Ectodermal cell (in vitro differentiated cells): ENCODE measurements at regions not wholly inside any gene's neighbourhood (a gene's known extent, or its start where the extent isn't known, plus 50 kb on each side); places are given as distances from the start of the nearest gene placed in this dataset.
"Not testable (repeated sequence)": the region's sequence is repeated elsewhere in the genome, so short reads cannot be mapped to it uniquely, and the experiment has no call there.

Experiments
- H3K27ac ChIP-seq: 2 replicates; pipeline ENCODE4 v1.7.0; 2013; ENCODE audit warnings: mild to moderate bottlenecking, low read depth, low read length; ENCODE audit not compliant: insufficient read depth, poor library complexity, severe bottlenecking
- H3K27me3 ChIP-seq: 2 replicates; pipeline ENCODE4 v1.7.0; 2013; ENCODE audit warnings: mild to moderate bottlenecking, low read length; ENCODE audit not compliant: insufficient read depth, control insufficient read depth, poor library complexity, severe bottlenecking
- H3K36me3 ChIP-seq: one replicate; pipeline ENCODE4 v1.7.0; 2013; ENCODE audit warnings: low read length; ENCODE audit not compliant: control insufficient read depth, insufficient read depth
- H3K4me1 ChIP-seq: one replicate; pipeline ENCODE4 v1.7.0; 2013; ENCODE audit warnings: low read length; ENCODE audit not compliant: control insufficient read depth, insufficient read depth
- H3K4me3 ChIP-seq: 2 replicates; pipeline ENCODE4 v1.7.0; 2013; ENCODE audit warnings: low read depth, low read length, control low read depth; ENCODE audit not compliant: insufficient read depth
- H3K9me3 ChIP-seq: 2 replicates; pipeline ENCODE4 v1.7.0; 2013; ENCODE audit warnings: mild to moderate bottlenecking, low read length, moderate library complexity; ENCODE audit not compliant: control insufficient read depth
- WGBS, 2 experiments: methylation state at CpG; one replicate each; pipeline ENCODE4 v1.1.7; 2013; ENCODE audit warnings: missing lambda C conversion rate in 2 of 2; 5-methylcytosine and 5-hydroxymethylcytosine counted together

GRCh38 chr17:5902181-5903140, 167.7 kb upstream of the WSCD1 start:
- Histone ChIP-seq H3K36me3 (no peaks in the 10 kb centered on the region), H3K4me1 (peaks cover 11% of the 10 kb centered on the region), H3K9me3 (no peaks in the 10 kb centered on the region), H3K27ac (no peak overlapping the region), H3K4me3 (no peak overlapping the region), H3K27me3 (no peaks in the 10 kb centered on the region)
- WGBS, 2 experiments, result 84 to 88% methylated on average over 19 of the region's 19 CpGs

GRCh38 chr17:5911919-5912318, 158.3 kb upstream of the WSCD1 start:
- Histone ChIP-seq H3K27me3 (no peaks in the 10 kb centered on the region), H3K36me3 (no peaks in the 10 kb centered on the region), H3K4me3 (no peak overlapping the region), H3K4me1 (no peaks in the 10 kb centered on the region), H3K27ac (no peak overlapping the region), H3K9me3 (no peaks in the 10 kb centered on the region)
- 82 to 96% methylated on average over 1 of the region's 1 CpG for WGBS, 2 experiments

DNA sequence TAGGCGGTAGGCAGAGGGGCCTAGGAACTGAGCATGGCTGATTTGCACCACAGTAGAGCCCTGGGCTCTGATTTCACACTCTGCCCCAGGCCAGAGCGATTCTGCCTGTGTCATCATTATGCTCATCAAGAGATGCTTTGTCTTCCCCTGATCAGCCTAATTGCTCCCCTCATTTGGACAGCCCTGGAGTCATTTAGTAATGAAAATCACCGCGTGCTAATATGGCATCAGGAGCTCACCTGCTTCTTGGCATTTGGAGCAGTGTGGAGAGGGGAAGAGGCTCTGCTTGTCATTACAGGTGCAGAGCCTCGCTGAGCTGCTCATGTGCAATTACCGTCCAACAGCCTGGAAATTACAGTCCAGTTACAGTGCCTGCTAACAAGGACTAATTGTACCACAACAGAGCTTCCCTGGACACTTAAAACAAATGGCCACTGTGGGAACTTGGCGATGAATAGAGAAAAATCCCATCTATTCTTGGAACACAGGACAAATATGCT, 157.1 kb upstream of the WSCD1 start:
- Histone ChIP-seq H3K27ac (no peak overlapping the region), H3K4me1 (no peaks in the 10 kb centered on the region), H3K36me3 (no peaks in the 10 kb centered on the region), H3K27me3 (no peaks in the 10 kb centered on the region), H3K9me3 (no peaks in the 10 kb centered on the region), H3K4me3 (no peak overlapping the region)
- WGBS, 2 experiments, result 76 to 80% methylated on average over 7 of the region's 7 CpGs

GRCh38 chr17:5913641-5914040, 156.5 kb upstream of the WSCD1 start:
- Histone ChIP-seq H3K36me3 (no peaks in the 10 kb centered on the region), H3K27me3 (no peaks in the 10 kb centered on the region), H3K27ac (no peak overlapping the region), H3K4me3 (no peak overlapping the region), H3K9me3 (no peaks in the 10 kb centered on the region), H3K4me1 (no peaks in the 10 kb centered on the region)
- 83 to 85% methylated on average over 1 of the region's 1 CpG for WGBS, 2 experiments

DNA sequence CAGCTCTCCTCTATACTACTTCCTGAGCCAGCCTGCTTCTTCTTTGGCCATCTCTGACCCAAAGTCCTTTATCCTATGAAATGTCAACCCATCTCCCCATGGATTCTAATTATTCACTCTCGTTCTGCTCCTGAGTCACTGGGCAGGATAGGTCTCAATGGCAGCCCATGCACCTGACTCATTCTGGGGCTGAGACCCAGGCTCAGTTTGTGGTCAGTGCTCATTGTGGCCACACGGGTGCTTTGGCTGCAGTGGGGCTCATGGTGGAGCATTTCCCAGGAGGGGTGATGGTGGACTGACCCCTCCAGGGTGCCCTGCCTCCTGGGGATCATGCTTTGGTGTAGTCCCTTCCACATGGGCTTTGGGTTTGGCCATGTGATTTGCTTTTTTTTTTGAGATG, 154.8 kb upstream of the WSCD1 start:
- Histone ChIP-seq H3K36me3 (no peaks in the 10 kb centered on the region), H3K9me3 (no peaks in the 10 kb centered on the region), H3K4me3 (no peak overlapping the region), H3K27ac (no peak overlapping the region), H3K4me1 (peaks cover 4% of the 10 kb centered on the region), H3K27me3 (no peaks in the 10 kb centered on the region)
- 83 to 95% methylated on average over 2 of the region's 2 CpGs for WGBS, 2 experiments

DNA sequence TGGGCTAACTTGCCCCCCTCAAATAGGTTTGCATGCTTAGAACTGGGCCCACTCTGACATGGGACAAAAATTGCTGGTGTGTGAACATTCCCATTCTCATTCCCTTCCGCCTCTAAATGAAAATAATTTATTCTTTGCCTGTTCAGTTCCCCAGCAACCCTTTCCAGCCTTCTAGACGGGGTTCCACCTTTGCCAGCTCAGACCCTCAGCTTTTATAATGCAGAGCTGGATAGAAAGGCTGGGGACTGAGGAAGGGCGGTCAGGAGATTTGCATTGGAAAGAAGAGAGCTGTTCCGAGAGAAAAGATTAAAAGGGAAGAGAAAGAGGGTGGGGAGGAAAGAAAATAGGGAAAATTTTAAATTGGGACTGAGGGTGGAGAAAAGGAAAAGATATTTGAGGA, 151.1 kb upstream of the WSCD1 start:
- Histone ChIP-seq H3K4me1 (peaks cover 4% of the 10 kb centered on the region), H3K4me3 (no peak overlapping the region), H3K27ac (no peak overlapping the region), H3K9me3 (no peaks in the 10 kb centered on the region), H3K27me3 (no peaks in the 10 kb centered on the region), H3K36me3 (no peaks in the 10 kb centered on the region)
- WGBS, 2 experiments, result 6 to 8% methylated on average over 4 of the region's 4 CpGs

DNA sequence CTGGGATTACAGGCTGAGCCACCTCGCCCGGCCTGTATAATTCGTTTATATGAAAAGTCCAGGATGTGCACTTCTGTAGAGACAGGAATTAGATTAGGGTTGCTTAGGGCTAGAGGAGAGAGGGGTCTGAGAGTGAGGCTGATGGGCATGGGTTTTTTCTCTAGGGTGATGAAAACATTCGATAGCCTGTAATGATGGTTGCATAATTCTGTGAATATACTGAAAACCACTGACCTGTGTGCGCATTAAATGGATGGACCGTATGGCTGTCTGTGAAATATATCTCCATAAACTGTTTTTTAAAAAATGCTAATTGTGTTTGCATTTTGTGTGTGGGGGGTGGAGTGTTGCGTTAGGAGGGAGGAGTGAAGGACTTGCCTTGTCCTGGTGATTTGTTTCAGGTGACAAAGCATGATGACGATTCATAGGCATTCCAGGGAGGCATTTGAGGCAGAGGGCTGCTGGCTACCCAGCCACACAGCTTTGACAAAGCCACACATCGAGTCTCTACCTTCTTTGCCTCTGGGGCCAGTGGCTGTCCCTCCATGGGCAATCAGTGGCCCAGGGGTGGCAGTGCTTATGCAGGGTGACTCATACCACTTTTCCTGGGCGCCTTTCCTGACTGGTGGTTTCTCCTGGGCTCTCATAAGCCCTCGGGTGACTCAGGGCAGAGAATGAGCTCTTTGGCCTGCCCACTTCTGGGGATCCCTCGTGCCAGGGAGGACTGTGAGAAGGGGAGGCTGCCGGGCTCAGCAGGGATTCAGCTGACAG, 148.5 kb upstream of the WSCD1 start:
- H3K9me3 ChIP-seq, result no peaks in the 10 kb centered on the region
- no peak overlapping the region for H3K27ac ChIP-seq
- H3K36me3 ChIP-seq, result no peaks in the 10 kb centered on the region
- H3K4me3 ChIP-seq, result no peak overlapping the region
- no peaks in the 10 kb centered on the region for H3K27me3 ChIP-seq
- WGBS, 2 experiments, result 72 to 77% methylated on average over 13 of the region's 13 CpGs
- peaks cover 4% of the 10 kb centered on the region for H3K4me1 ChIP-seq

- Histone ChIP-seq H3K27ac (no peak overlapping the region), H3K36me3 (no peaks in the 10 kb centered on the region), H3K4me1 (peaks cover 4% of the 10 kb centered on the region), H3K4me3 (no peak overlapping the region), H3K9me3 (no peaks in the 10 kb centered on the region), H3K27me3 (no peaks in the 10 kb centered on the region)
- WGBS, 2 experiments, result 89% methylated on average over 10 of the region's 10 CpGs
Measured at GRCh38 chr17:5922476-5922875, 147.7 kb upstream of the WSCD1 start.

- no peaks in the 10 kb centered on the region for H3K27me3 ChIP-seq
- H3K27ac ChIP-seq, result no peak overlapping the region
- H3K4me1 ChIP-seq, result no peaks in the 10 kb centered on the region
- no peak overlapping the region for H3K4me3 ChIP-seq
- H3K36me3 ChIP-seq, result no peaks in the 10 kb centered on the region
- 90 to 91% methylated on average over 10 of the region's 10 CpGs for whole genome bisulfite sequencing, 2 experiments
- no peaks in the 10 kb centered on the region for H3K9me3 ChIP-seq
Measured at GRCh38 chr17:5929721-5930120, 140.5 kb upstream of the WSCD1 start.

DNA sequence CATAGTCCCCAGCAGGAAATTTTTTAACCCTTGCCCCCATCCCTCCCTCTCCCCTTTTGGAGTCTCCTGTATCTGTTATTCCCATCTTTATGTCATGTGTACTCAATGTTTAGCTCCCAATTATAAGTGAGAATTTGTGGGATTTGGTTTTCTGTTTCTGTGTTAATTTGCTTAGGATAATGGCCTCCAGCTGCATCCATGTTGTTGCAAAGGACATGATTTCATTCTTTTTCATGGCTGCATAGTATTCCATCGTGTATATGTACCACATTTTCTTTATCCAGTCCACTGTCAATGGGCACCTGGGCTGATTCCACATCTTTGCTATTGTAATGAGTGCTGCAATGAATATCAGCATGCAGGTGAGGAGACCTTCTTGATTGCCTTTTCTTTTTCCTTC, 139.6 kb upstream of the WSCD1 start:
- WGBS, 2 experiments, result 91 to 96% methylated on average over 1 of the region's 1 CpG
- not testable (repeated sequence) for H3K9me3 ChIP-seq, H3K27me3 ChIP-seq, H3K36me3 ChIP-seq, H3K4me1 ChIP-seq, H3K4me3 ChIP-seq, H3K27ac ChIP-seq
